Astrocyte of the hippocampus (primary cell): ENCODE measurements at regions not wholly inside any gene's neighbourhood (a gene's known extent, or its start where the extent isn't known, plus 50 kb on each side); places are given as distances from the start of the nearest gene placed in this dataset.
"Not testable (repeated sequence)": the region's sequence is repeated elsewhere in the genome, so short reads cannot be mapped to it uniquely, and the experiment has no call there.

Experiments
- DNase-seq: peaks from one replicate; pipeline ENCODE4 v3.0.0; 2011; ENCODE audit warnings: low read depth, low spot score

GRCh38 chr13:80921541-80921940 lies 580.6 kb upstream of the SPRY2 start:
- DNase-seq = no peak

- DNase-seq = no peak
Measured at GRCh38 chr13:80906860-80907259, 565.9 kb upstream of the SPRY2 start.

GRCh38 chr13:80904386-80904785 lies 563.5 kb upstream of the SPRY2 start:
- DNase-seq = no peak

GRCh38 chr13:80903911-80904310 lies 563.0 kb upstream of the SPRY2 start:
- no peak for DNase-seq

- no peak for DNase-seq
Measured at GRCh38 chr13:80901530-80901929, 560.6 kb upstream of the SPRY2 start.

GRCh38 chr13:80901111-80901510 lies 560.2 kb upstream of the SPRY2 start:
- DNase-seq = peak; percentile 13

- DNase-seq = no peak
Measured at GRCh38 chr13:80900561-80900960, 559.6 kb upstream of the SPRY2 start.

- DNase-seq = not testable (repeated sequence)
Measured at GRCh38 chr13:80897641-80898040, 556.7 kb upstream of the SPRY2 start.

- DNase-seq = no peak
Measured at GRCh38 chr13:80894917-80895316, 554.0 kb upstream of the SPRY2 start.

- DNase-seq = no peak
Measured at GRCh38 chr13:80889829-80890228, 548.9 kb upstream of the SPRY2 start.

- DNase-seq = no peak
Measured at GRCh38 chr13:80888390-80888789, 547.5 kb upstream of the SPRY2 start.

- DNase-seq = no peak
Measured at GRCh38 chr13:80884056-80884785, 543.3 kb upstream of the SPRY2 start.

GRCh38 chr13:80883545-80883944 lies 542.6 kb upstream of the SPRY2 start:
- DNase-seq = no peak

GRCh38 chr13:80881942-80882445 lies 541.1 kb upstream of the SPRY2 start:
- DNase-seq = no peak

- no peak for DNase-seq
Measured at GRCh38 chr13:80881495-80881894, 540.6 kb upstream of the SPRY2 start.

- DNase-seq = no peak
Measured at GRCh38 chr13:80881034-80881433, 540.1 kb upstream of the SPRY2 start.

GRCh38 chr13:80877944-80878241 lies 537.0 kb upstream of the SPRY2 start:
- no peak for DNase-seq

GRCh38 chr13:80877209-80877943 lies 536.5 kb upstream of the SPRY2 start:
- DNase-seq = no peak

- peak; percentile 6 for DNase-seq
Measured at GRCh38 chr13:80873589-80873988, 532.7 kb upstream of the SPRY2 start.

GRCh38 chr13:80871971-80872370 lies 531.0 kb upstream of the SPRY2 start:
- not testable (repeated sequence) for DNase-seq

GRCh38 chr13:80871481-80871880 lies 530.6 kb upstream of the SPRY2 start:
- peak; percentile 6 for DNase-seq

GRCh38 chr13:80870186-80870585 lies 529.3 kb upstream of the SPRY2 start:
- DNase-seq = no peak

GRCh38 chr13:80866921-80867320 lies 526.0 kb upstream of the SPRY2 start:
- no peak for DNase-seq
